SK-N-SH treated with all-trans-retinoic acid at 6 μM for 48 hours (cell line): ENCODE measurements at regions not wholly inside any gene's neighbourhood (a gene's known extent, or its start where the extent isn't known, plus 50 kb on each side); places are given as distances from the start of the nearest gene placed in this dataset.

Experiments
- ATAC-seq: fragments of 200-7000 bp; cut with Tn5 transposase; 3 replicates; pipeline ENCODE4 v1.9.1; 2020; ENCODE audit warnings: mild to moderate bottlenecking, moderate library complexity
- ARNTL ChIP-seq: fragments of 450-650 bp; formaldehyde crosslinking; IDR thresholded peaks from 2 replicates; pipeline ENCODE4 v1.5.0; 2020; ENCODE audit warnings: low read depth, mild to moderate bottlenecking, moderate library complexity, borderline replicate concordance
- BACH2 ChIP-seq: fragments of 250-450 bp; sonication (Bioruptor Pico); IDR thresholded peaks from 2 replicates; pipeline ENCODE4 v1.9.0; 2021; ENCODE audit warnings: mild to moderate bottlenecking, borderline replicate concordance
- CREB5 ChIP-seq: fragments of 250-450 bp; sonication (Bioruptor Pico); IDR thresholded peaks from 2 replicates; pipeline ENCODE4 v1.5.1; 2020; ENCODE audit warnings: low read depth, mild to moderate bottlenecking, moderate library complexity
- CSDC2 ChIP-seq: fragments of 250-450 bp; sonication (Bioruptor Pico); IDR thresholded peaks from 2 replicates; pipeline ENCODE4 v1.5.0; 2020; ENCODE audit warnings: mild to moderate bottlenecking, moderate library complexity
- CSRNP3 ChIP-seq: fragments of 250-450 bp; sonication (Bioruptor Pico); IDR thresholded peaks from 2 replicates; pipeline ENCODE4 v1.5.1; 2021; ENCODE audit warnings: mild to moderate bottlenecking, moderate library complexity
- ESRRG ChIP-seq: fragments of 250-450 bp; sonication (Bioruptor Pico); IDR thresholded peaks from 2 replicates; pipeline ENCODE4 v1.6.1; 2021; ENCODE audit warnings: mild to moderate bottlenecking
- GLIS3 ChIP-seq: fragments of 250-450 bp; sonication (Bioruptor Pico); IDR thresholded peaks from 2 replicates; pipeline ENCODE4 v1.5.0; 2020; ENCODE audit warnings: mild to moderate bottlenecking, moderate library complexity
- ISL1 ChIP-seq: fragments of 250-450 bp; sonication (Bioruptor Pico); IDR thresholded peaks from 2 replicates; pipeline ENCODE4 v2.1.2; 2022; ENCODE audit warnings: mild to moderate bottlenecking, moderate library complexity
- OSR1 ChIP-seq: fragments of 250-450 bp; sonication (Bioruptor Pico); IDR thresholded peaks from 2 replicates; pipeline ENCODE4 v1.8.0; 2022; ENCODE audit warnings: moderate library complexity, mild to moderate bottlenecking, inconsistent platforms
- PATZ1 ChIP-seq: fragments of 250-450 bp; sonication (Bioruptor Pico); IDR thresholded peaks from 2 replicates; pipeline ENCODE4 v1.8.0; 2020; ENCODE audit warnings: mild to moderate bottlenecking, moderate library complexity, borderline replicate concordance
- POU6F1 ChIP-seq: fragments of 250-450 bp; sonication (Bioruptor Pico); IDR thresholded peaks from 2 replicates; pipeline ENCODE4 v1.8.0; 2021; ENCODE audit warnings: low read depth, mild to moderate bottlenecking, moderate library complexity, borderline replicate concordance
- PPARA ChIP-seq: fragments of 250-450 bp; sonication (Bioruptor Pico); IDR thresholded peaks from 2 replicates; pipeline ENCODE4 v1.5.0; 2020; ENCODE audit warnings: mild to moderate bottlenecking, borderline replicate concordance
- RARB ChIP-seq: fragments of 250-450 bp; sonication (Bioruptor Pico); IDR thresholded peaks from 2 replicates; pipeline ENCODE4 v1.8.0; 2021; ENCODE audit warnings: mild to moderate bottlenecking, moderate library complexity
- SNAI2 ChIP-seq: fragments of 250-450 bp; sonication (Bioruptor Pico); IDR thresholded peaks from 2 replicates; pipeline ENCODE4 v1.5.0; 2020; ENCODE audit warnings: mild to moderate bottlenecking, moderate library complexity
- TCF4 ChIP-seq: fragments of 250-450 bp; sonication (Bioruptor Pico); IDR thresholded peaks from 2 replicates; pipeline ENCODE4 v1.8.0; 2021; ENCODE audit warnings: mild to moderate bottlenecking, moderate library complexity, borderline replicate concordance
- TOX ChIP-seq: fragments of 250-450 bp; sonication (Bioruptor Pico); IDR thresholded peaks from 2 replicates; pipeline ENCODE4 v1.8.0; 2021; ENCODE audit warnings: mild to moderate bottlenecking, moderate library complexity, borderline replicate concordance
- TSHZ2 ChIP-seq: fragments of 250-450 bp; sonication (Bioruptor Pico); IDR thresholded peaks from 2 replicates; pipeline ENCODE4 v1.5.0; 2020; ENCODE audit warnings: mild to moderate bottlenecking, moderate library complexity
- ZC3H10 ChIP-seq: fragments of 250-450 bp; sonication (Bioruptor Pico); IDR thresholded peaks from 2 replicates; pipeline ENCODE4 v1.5.1; 2021; ENCODE audit warnings: mild to moderate bottlenecking, moderate library complexity
- ZFP30 ChIP-seq: fragments of 450-650 bp; formaldehyde crosslinking; IDR thresholded peaks from 2 replicates; pipeline ENCODE4 v1.5.0; 2022; ENCODE audit warnings: mild to moderate bottlenecking, moderate library complexity
- ZNF70 ChIP-seq: fragments of 450-650 bp; formaldehyde crosslinking; IDR thresholded peaks from 2 replicates; pipeline ENCODE4 v1.5.0; 2020; ENCODE audit warnings: mild to moderate bottlenecking, moderate library complexity
- ZNF8 ChIP-seq: fragments of 450-650 bp; formaldehyde crosslinking; IDR thresholded peaks from 2 replicates; pipeline ENCODE4 v1.5.0; 2020; ENCODE audit warnings: mild to moderate bottlenecking, moderate library complexity

GRCh38 chr9:20048437-20048836 lies 259.6 kb upstream of the SLC24A2 start:
- TF ChIP-seq ISL1 (CRISPR knock-in tag) (no peak), POU6F1 (CRISPR knock-in tag) (no peak), ZNF8 (CRISPR knock-in tag) (no peak), ARNTL (CRISPR knock-in tag) (no peak), PATZ1 (CRISPR knock-in tag) (no peak), ESRRG (CRISPR knock-in tag) (no peak)
- ATAC-seq, result no peak

GRCh38 chr9:20044686-20045085 lies 255.8 kb upstream of the SLC24A2 start:
- ATAC-seq, result no peak
- TF ChIP-seq CSRNP3 (CRISPR knock-in tag) (no peak), ARNTL (CRISPR knock-in tag) (no peak), ISL1 (CRISPR knock-in tag) (no peak), ZFP30 (no peak), ZNF70 (CRISPR knock-in tag) (no peak), TSHZ2 (CRISPR knock-in tag) (no peak), CSDC2 (CRISPR knock-in tag) (no peak), GLIS3 (no peak), TOX (CRISPR knock-in tag) (no peak), OSR1 (CRISPR knock-in tag) (no peak), ZNF8 (CRISPR knock-in tag) (no peak), RARB (CRISPR knock-in tag) (no peak), BACH2 (no peak), PPARA (CRISPR knock-in tag) (no peak)
- TF ChIP-seq, all 23 proteins: peak for 0

GRCh38 chr9:20043461-20043860 lies 254.6 kb upstream of the SLC24A2 start:
- no peak for ATAC-seq
- no peak for TF ChIP-seq CREB5
- TF ChIP-seq CSRNP3 (CRISPR knock-in tag), result no peak

GRCh38 chr9:20043035-20043434 lies 254.2 kb upstream of the SLC24A2 start:
- TF ChIP-seq SNAI2 (CRISPR knock-in tag) (no peak), PPARA (CRISPR knock-in tag) (no peak), CREB5 (no peak), CSDC2 (CRISPR knock-in tag) (no peak), BACH2 (no peak), ISL1 (CRISPR knock-in tag) (no peak), ZC3H10 (CRISPR knock-in tag) (no peak), ZNF8 (CRISPR knock-in tag) (no peak), ARNTL (CRISPR knock-in tag) (no peak), PATZ1 (CRISPR knock-in tag) (no peak), TOX (CRISPR knock-in tag) (no peak), ZFP30 (no peak), TCF4 (CRISPR knock-in tag) (no peak)
- ATAC-seq, result no peak
